Prostate gland (tissue), 2 donors: ENCODE measurements at regions not wholly inside any gene's neighbourhood (a gene's known extent, or its start where the extent isn't known, plus 50 kb on each side); places are given as distances from the start of the nearest gene placed in this dataset.

Source experiments
- POLR2A ChIP-seq: fragments of 450-650 bp; IDR thresholded peaks from one replicate; pipeline ENCODE4 v1.6.1; 2016; ENCODE audit warnings: antibody characterized with exemption, mild to moderate bottlenecking
- POLR2AphosphoS5 ChIP-seq: sonication (generic); formaldehyde crosslinking; IDR thresholded peaks from one replicate; pipeline ENCODE4 v1.6.1; 2017; ENCODE audit warnings: antibody characterized with exemption
- TF ChIP-seq, protein P1 (sequence below), 4 experiments: fragments of 200-600 bp in 2 of 4; fragments of 450-650 bp in 2 of 4; sonication (generic) in 2 of 4; IDR thresholded peaks; 1 replicate in 3 of 4; 2 replicates in 1 of 4; pipeline ENCODE4 v1.5.1; 2016 to 2019; ENCODE audit warnings: antibody characterized with exemption in 4 of 4, mild to moderate bottlenecking in 2 of 4, moderate library complexity in 2 of 4

GRCh38 chr13:75959861-75960481 lies 323.8 kb downstream of the LMO7 start:
- TF ChIP-seq, protein P1, sequence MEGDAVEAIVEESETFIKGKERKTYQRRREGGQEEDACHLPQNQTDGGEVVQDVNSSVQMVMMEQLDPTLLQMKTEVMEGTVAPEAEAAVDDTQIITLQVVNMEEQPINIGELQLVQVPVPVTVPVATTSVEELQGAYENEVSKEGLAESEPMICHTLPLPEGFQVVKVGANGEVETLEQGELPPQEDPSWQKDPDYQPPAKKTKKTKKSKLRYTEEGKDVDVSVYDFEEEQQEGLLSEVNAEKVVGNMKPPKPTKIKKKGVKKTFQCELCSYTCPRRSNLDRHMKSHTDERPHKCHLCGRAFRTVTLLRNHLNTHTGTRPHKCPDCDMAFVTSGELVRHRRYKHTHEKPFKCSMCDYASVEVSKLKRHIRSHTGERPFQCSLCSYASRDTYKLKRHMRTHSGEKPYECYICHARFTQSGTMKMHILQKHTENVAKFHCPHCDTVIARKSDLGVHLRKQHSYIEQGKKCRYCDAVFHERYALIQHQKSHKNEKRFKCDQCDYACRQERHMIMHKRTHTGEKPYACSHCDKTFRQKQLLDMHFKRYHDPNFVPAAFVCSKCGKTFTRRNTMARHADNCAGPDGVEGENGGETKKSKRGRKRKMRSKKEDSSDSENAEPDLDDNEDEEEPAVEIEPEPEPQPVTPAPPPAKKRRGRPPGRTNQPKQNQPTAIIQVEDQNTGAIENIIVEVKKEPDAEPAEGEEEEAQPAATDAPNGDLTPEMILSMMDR (IDR thresholded peaks at IDR 0.05) = no peak
- no peak for TF ChIP-seq POLR2A
- TF ChIP-seq POLR2AphosphoS5 = no peak
